HEK293T (cell line): ENCODE measurements at regions not wholly inside any gene's neighbourhood (a gene's known extent, or its start where the extent isn't known, plus 50 kb on each side); places are given as distances from the start of the nearest gene placed in this dataset.
"Not testable (repeated sequence)": the region's sequence is repeated elsewhere in the genome, so short reads cannot be mapped to it uniquely, and the experiment has no call there.

Experiments used
- ARNT ChIP-seq: fragments of 450-650 bp; IDR thresholded peaks from 2 replicates; pipeline ENCODE4 v1.6.1; 2017; ENCODE audit warnings: mild to moderate bottlenecking
- BHLHE40 ChIP-seq: fragments of 450-650 bp; IDR thresholded peaks from 2 replicates; pipeline ENCODE4 v1.6.1; 2016; ENCODE audit warnings: mild to moderate bottlenecking, moderate library complexity, borderline replicate concordance
- SP1 ChIP-seq: fragments of 450-650 bp; IDR thresholded peaks from 2 replicates; pipeline ENCODE4 v1.6.1; 2017
- SUZ12 ChIP-seq: fragments of 450-650 bp; IDR thresholded peaks from 2 replicates; pipeline ENCODE4 v1.6.1; 2016; ENCODE audit warnings: mild to moderate bottlenecking

- not testable (repeated sequence) for TF ChIP-seq BHLHE40, SP1, ARNT, SUZ12
Observed at GRCh38 chr14:98921306-98921705, 350.7 kb downstream of the BCL11B start.
